Muscle of back (tissue), 3 donors: ENCODE measurements at regions not wholly inside any gene's neighbourhood (a gene's known extent, or its start where the extent isn't known, plus 50 kb on each side); places are given as distances from the start of the nearest gene placed in this dataset.

Source experiments
- DNase-seq, 3 donors: peaks; one replicate each; pipeline versions ENCODE4 v3.0.0 to v3.0.0-alpha.2; 2013

- DNase-seq, result peak; percentile 25 to 64 (median 61)
These were observed 363.9 kb downstream of the PREX1 start for GRCh38 chr20:48463916-48464315.

GRCh38 chr20:48463096-48463720 lies 364.6 kb downstream of the PREX1 start:
- DNase-seq, result peak; percentile 52 to 59 (median 55)

GRCh38 chr20:48461735-48462119 lies 366.1 kb downstream of the PREX1 start:
- DNase-seq, result no peak

- DNase-seq, result no peak
These were observed 366.6 kb downstream of the PREX1 start for GRCh38 chr20:48461091-48461734.

- DNase-seq, result no peak
These were observed 367.1 kb downstream of the PREX1 start for GRCh38 chr20:48460681-48461080.

GRCh38 chr20:48459722-48460395 lies 367.9 kb downstream of the PREX1 start:
- DNase-seq, result no peak

GRCh38 chr20:48458601-48459385 lies 369.0 kb downstream of the PREX1 start:
- DNase-seq, result no peak

- no peak for DNase-seq
These were observed 369.8 kb downstream of the PREX1 start for GRCh38 chr20:48458003-48458377.

GRCh38 chr20:48457193-48458002 lies 370.4 kb downstream of the PREX1 start:
- no peak for DNase-seq

GRCh38 chr20:48456366-48457192 lies 371.2 kb downstream of the PREX1 start:
- no peak for DNase-seq

- no peak for DNase-seq
These were observed 372.0 kb downstream of the PREX1 start for GRCh38 chr20:48455651-48456365.

GRCh38 chr20:48454671-48455490 lies 372.9 kb downstream of the PREX1 start:
- DNase-seq, result no peak

- no peak for DNase-seq
These were observed 374.2 kb downstream of the PREX1 start for GRCh38 chr20:48453477-48454093.

GRCh38 chr20:48451401-48451800 lies 376.4 kb downstream of the PREX1 start:
- DNase-seq, result no peak

- no peak for DNase-seq
These were observed 378.9 kb downstream of the PREX1 start for GRCh38 chr20:48448666-48449600.

- DNase-seq, result no peak
These were observed 380.3 kb downstream of the PREX1 start for GRCh38 chr20:48447456-48447855.

GRCh38 chr20:48445827-48446226 lies 382.0 kb downstream of the PREX1 start:
- no peak for DNase-seq
